ENCODE measurements at regions not wholly inside any gene's neighbourhood (a gene's known extent, or its start where the extent isn't known, plus 50 kb on each side); places are given as distances from the start of the nearest gene placed in this dataset.

GRCh38 chr2:118769707-118770400, 77.6 kb downstream of the EN1 start:
- TF ChIP-seq POLR2A (IDR thresholded peaks at IDR 0.05; ENCODE audit: low read depth): no peak
- TF ChIP-seq CTCF (IDR thresholded peaks at IDR 0.05): no peak
- TF ChIP-seq EP300 (IDR thresholded peaks at IDR 0.05): no peak
- no peak for TF ChIP-seq POLR2AphosphoS5 (IDR thresholded peaks at IDR 0.05)

Data from esophagus muscularis mucosa (tissue), 4 donors.